ENCODE measurements at regions not wholly inside any gene's neighbourhood (a gene's known extent, or its start where the extent isn't known, plus 50 kb on each side); places are given as distances from the start of the nearest gene placed in this dataset.

DNA sequence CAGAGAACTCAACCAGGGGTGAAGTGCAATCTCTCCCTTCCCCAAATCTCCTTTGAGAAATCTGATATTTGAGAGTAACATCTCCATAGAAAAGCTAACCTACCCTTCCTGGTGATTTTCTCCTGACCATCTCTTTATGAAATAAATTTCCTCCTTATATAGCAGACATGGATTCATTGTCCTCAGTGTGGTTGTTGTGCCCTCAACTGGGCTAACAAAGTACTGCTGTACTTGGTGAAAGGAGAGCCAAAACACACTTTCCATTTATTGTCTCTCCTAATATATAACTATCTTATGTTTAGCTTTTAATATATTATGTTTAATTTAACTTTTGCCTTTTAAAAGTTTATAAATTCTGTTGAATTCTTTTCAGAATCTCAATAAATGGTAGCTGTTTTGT, 65.1 kb upstream of the SLCO1B1 start:
- TF ChIP-seq, protein P1, sequence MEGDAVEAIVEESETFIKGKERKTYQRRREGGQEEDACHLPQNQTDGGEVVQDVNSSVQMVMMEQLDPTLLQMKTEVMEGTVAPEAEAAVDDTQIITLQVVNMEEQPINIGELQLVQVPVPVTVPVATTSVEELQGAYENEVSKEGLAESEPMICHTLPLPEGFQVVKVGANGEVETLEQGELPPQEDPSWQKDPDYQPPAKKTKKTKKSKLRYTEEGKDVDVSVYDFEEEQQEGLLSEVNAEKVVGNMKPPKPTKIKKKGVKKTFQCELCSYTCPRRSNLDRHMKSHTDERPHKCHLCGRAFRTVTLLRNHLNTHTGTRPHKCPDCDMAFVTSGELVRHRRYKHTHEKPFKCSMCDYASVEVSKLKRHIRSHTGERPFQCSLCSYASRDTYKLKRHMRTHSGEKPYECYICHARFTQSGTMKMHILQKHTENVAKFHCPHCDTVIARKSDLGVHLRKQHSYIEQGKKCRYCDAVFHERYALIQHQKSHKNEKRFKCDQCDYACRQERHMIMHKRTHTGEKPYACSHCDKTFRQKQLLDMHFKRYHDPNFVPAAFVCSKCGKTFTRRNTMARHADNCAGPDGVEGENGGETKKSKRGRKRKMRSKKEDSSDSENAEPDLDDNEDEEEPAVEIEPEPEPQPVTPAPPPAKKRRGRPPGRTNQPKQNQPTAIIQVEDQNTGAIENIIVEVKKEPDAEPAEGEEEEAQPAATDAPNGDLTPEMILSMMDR (IDR thresholded peaks at IDR 0.05; ENCODE audit: insufficient read depth, low read length), result no peak
- DNase-seq (ENCODE audit: low read depth), result peak; percentile 9
- no peak overlapping the region for H3K4me3 ChIP-seq (ENCODE audit: low read depth, low read length)

DNA sequence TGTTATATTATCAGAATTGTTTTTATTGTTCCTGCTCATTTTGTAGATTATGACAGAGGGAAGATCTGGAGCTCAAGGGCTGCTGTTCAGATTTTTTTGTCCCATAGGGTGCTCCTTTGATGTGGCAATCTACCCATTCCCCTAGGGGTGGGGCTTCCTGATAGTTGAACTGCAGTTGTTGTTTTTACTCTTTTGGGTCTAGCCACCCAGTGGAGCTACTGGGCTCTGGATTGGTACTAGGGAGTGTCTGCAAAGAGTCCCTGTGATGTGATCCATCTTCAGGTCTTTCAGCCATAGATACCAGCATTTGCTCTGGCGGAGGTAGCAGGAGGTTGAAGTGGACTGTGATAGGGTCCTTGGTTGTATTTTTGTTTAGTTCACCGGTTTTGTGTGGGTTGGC, 57.9 kb upstream of the SLCO1B1 start:
- TF ChIP-seq, protein P1 (IDR thresholded peaks at IDR 0.05; ENCODE audit: insufficient read depth, low read length), result no peak
- no peak overlapping the region for H3K4me3 ChIP-seq (ENCODE audit: low read depth, low read length)
- DNase-seq (ENCODE audit: low read depth), result no peak

DNA sequence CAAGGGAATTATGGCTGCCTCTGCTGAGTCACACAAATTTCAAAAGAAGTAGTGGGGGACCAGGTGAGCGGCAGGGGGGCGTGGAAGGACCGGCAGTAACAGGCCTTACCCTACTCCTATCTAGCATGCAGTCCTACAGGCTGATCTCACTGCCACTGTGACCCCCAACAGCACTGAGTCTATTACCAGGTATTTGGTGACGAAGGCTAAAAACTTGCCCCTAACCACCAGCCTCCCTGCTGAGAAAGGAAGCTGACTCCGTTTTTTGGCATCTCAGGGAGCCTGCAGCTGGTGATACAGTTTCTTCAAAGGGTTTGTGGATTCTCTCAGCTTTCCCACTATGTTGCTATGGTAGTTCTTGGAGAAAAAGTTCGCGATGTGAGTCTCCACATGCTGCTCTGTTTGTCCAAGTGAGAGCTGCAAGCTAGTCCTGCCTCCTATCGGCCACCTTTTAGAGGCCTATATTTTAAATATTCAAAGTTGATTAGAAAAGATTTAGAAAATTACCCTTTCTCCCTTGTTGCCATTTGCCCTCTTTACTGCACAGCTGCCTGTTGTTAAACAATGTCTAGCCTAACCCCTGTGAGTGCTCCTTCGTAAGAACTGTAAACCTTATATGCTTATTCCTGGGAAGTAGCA, 57.1 kb upstream of the SLCO1B1 start:
- peak; percentile 1 for DNase-seq (ENCODE audit: low read depth)
- H3K4me3 ChIP-seq (ENCODE audit: low read depth, low read length), result no peak overlapping the region
- TF ChIP-seq, protein P1 (IDR thresholded peaks at IDR 0.05; ENCODE audit: insufficient read depth, low read length), result no peak

Data from fibroblast of the aortic adventitia (primary cell).